GM23248 (cell line): ENCODE measurements at regions not wholly inside any gene's neighbourhood (a gene's known extent, or its start where the extent isn't known, plus 50 kb on each side); places are given as distances from the start of the nearest gene placed in this dataset.

ENCODE experiments used
- EZH2 ChIP-seq: fragments of 200-600 bp; sonication (generic); IDR thresholded peaks from 2 replicates; pipeline ENCODE4 v1.6.1; 2018; ENCODE audit warnings: antibody characterized with exemption, mild to moderate bottlenecking; ENCODE audit not compliant: insufficient read depth, poor library complexity, severe bottlenecking
- EZH2phosphoT487 ChIP-seq: fragments of 200-600 bp; sonication (generic); IDR thresholded peaks from 2 replicates; pipeline ENCODE4 v1.6.1; 2018; ENCODE audit warnings: antibody characterized with exemption, moderate library complexity, mild to moderate bottlenecking, low read depth; ENCODE audit not compliant: insufficient read depth

DNA sequence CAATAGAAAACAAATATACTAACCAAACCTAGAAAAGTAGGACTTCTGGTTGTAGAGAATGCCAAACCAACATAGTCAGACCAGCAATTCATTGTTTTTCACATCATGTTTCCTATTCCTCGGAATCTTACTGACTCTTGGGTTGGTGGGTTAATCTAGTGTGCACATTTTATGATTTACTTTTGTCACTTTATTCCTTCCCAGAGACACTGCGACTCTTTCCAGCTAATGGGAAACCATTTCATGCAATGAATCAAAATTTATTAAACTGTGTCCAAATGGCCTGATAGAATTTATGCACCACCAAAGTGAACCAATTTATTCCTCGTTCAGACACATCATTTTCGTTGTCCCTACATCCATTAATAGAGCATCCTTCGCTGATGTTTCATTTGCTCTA lies 464.9 kb downstream of the RPS29 start:
- TF ChIP-seq EZH2 (no peak), EZH2phosphoT487 (no peak)
